ENCODE measurements at regions not wholly inside any gene's neighbourhood (a gene's known extent, or its start where the extent isn't known, plus 50 kb on each side); places are given as distances from the start of the nearest gene placed in this dataset.

DNA sequence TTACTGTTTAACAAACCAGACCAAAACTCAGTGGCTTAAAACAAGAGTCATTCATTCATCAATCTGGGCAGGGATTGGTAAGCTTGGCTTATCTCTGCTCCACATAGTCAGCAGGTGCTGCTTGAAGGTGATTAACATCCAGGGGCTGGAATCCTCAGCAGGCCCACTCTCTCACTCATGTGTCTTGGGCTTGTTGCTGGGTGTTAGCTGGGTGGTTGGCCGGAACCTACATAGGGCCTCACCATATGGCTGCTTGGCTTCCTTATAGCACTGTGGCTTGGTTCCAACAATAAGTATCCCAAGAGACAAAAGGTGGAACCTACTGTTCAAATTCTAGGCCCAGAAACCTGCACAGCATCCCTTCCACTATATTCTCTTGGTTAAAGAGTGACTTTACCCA lies 125.0 kb downstream of the RASGEF1B start:
- no peak for TF ChIP-seq RAD21 (IDR thresholded peaks at IDR 0.05; ENCODE audit: low read depth)
- TF ChIP-seq TEAD4 (IDR thresholded peaks at IDR 0.05), result no peak
- TF ChIP-seq, protein P1, sequence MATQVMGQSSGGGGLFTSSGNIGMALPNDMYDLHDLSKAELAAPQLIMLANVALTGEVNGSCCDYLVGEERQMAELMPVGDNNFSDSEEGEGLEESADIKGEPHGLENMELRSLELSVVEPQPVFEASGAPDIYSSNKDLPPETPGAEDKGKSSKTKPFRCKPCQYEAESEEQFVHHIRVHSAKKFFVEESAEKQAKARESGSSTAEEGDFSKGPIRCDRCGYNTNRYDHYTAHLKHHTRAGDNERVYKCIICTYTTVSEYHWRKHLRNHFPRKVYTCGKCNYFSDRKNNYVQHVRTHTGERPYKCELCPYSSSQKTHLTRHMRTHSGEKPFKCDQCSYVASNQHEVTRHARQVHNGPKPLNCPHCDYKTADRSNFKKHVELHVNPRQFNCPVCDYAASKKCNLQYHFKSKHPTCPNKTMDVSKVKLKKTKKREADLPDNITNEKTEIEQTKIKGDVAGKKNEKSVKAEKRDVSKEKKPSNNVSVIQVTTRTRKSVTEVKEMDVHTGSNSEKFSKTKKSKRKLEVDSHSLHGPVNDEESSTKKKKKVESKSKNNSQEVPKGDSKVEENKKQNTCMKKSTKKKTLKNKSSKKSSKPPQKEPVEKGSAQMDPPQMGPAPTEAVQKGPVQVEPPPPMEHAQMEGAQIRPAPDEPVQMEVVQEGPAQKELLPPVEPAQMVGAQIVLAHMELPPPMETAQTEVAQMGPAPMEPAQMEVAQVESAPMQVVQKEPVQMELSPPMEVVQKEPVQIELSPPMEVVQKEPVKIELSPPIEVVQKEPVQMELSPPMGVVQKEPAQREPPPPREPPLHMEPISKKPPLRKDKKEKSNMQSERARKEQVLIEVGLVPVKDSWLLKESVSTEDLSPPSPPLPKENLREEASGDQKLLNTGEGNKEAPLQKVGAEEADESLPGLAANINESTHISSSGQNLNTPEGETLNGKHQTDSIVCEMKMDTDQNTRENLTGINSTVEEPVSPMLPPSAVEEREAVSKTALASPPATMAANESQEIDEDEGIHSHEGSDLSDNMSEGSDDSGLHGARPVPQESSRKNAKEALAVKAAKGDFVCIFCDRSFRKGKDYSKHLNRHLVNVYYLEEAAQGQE (IDR thresholded peaks at IDR 0.05; ENCODE audit: low read depth), result no peak
- no peak for TF ChIP-seq YY1 (IDR thresholded peaks at IDR 0.05; ENCODE audit: low read depth)
- TF ChIP-seq TAF1 (IDR thresholded peaks at IDR 0.05; ENCODE audit: low read depth), result no peak
- no peak for TF ChIP-seq CEBPB (IDR thresholded peaks at IDR 0.05)
- no peak for TF ChIP-seq CREB1 (IDR thresholded peaks at IDR 0.05; ENCODE audit: low read depth)
- TF ChIP-seq, protein P2, sequence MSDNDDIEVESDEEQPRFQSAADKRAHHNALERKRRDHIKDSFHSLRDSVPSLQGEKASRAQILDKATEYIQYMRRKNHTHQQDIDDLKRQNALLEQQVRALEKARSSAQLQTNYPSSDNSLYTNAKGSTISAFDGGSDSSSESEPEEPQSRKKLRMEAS (IDR thresholded peaks at IDR 0.05), result no peak
- no peak for TF ChIP-seq EGR1 (IDR thresholded peaks at IDR 0.05)

All from Ishikawa (cell line).